Liver (tissue), 8 donors: ENCODE measurements at regions not wholly inside any gene's neighbourhood (a gene's known extent, or its start where the extent isn't known, plus 50 kb on each side); places are given as distances from the start of the nearest gene placed in this dataset.

Experiments used
- DNase-seq: peaks from one replicate; pipeline ENCODE4 v3.0.0-alpha.2; 2017; ENCODE audit warnings: low spot score
- H3K27ac ChIP-seq, 2 donors: one replicate each; pipeline ENCODE4 v1.7.0; 2013; ENCODE audit warnings: inconsistent platforms in 2 of 2, low read length in 2 of 2, control low read depth in 1 of 2, low read depth in 1 of 2, mild to moderate bottlenecking in 1 of 2
- H3K27me3 ChIP-seq, 4 donors: one replicate each; pipeline versions ENCODE4 v1.6.1 to v1.7.0; 2013; ENCODE audit warnings: low read length in 3 of 4, inconsistent platforms in 1 of 4, mild to moderate bottlenecking in 1 of 4, moderate library complexity in 1 of 4; ENCODE audit not compliant: control insufficient read depth in 4 of 4, insufficient read depth in 4 of 4
- H3K36me3 ChIP-seq, 4 donors: one replicate each; pipeline versions ENCODE4 v1.6.1 to v1.7.0; 2013; ENCODE audit warnings: low read length in 3 of 4, mild to moderate bottlenecking in 3 of 4, low read depth in 1 of 4, moderate library complexity in 1 of 4; ENCODE audit not compliant: control insufficient read depth in 4 of 4, insufficient read depth in 3 of 4
- H3K4me1 ChIP-seq, 4 donors: one replicate each; pipeline versions ENCODE4 v1.6.1 to v1.7.0; 2013; ENCODE audit warnings: low read length in 3 of 4, mild to moderate bottlenecking in 3 of 4, moderate library complexity in 1 of 4; ENCODE audit not compliant: control insufficient read depth in 4 of 4, insufficient read depth in 4 of 4
- H3K4me3 ChIP-seq, 3 donors: one replicate each; pipeline versions ENCODE4 v1.6.1 to v1.7.0; 2013; ENCODE audit warnings: low read length in 3 of 3, control low read depth in 1 of 3, low read depth in 1 of 3, mild to moderate bottlenecking in 1 of 3
- H3K9ac ChIP-seq, 2 donors: one replicate each; pipeline ENCODE4 v1.7.0; 2013; ENCODE audit warnings: low read length in 2 of 2, mild to moderate bottlenecking in 2 of 2, moderate library complexity in 2 of 2, control low read depth in 1 of 2, low read depth in 1 of 2
- H3K9me3 ChIP-seq, 4 donors: one replicate each; pipeline versions ENCODE4 v1.6.1 to v1.7.0; 2013; ENCODE audit warnings: low read length in 3 of 4; ENCODE audit not compliant: control insufficient read depth in 4 of 4
- ATF3 ChIP-seq: IDR thresholded peaks from 2 replicates; pipeline ENCODE4 v1.6.1; 2016; ENCODE audit warnings: antibody characterized with exemption
- CTCF ChIP-seq: fragments of 150-350 bp; IDR thresholded peaks from 2 replicates; pipeline ENCODE4 v1.5.1; 2017; ENCODE audit warnings: improper control_type of control experiment, low read depth, low read length; ENCODE audit not compliant: missing input control
- EGR1 ChIP-seq, 2 donors: IDR thresholded peaks; 2 replicates each; pipeline ENCODE4 v1.6.1; 2016 to 2018; ENCODE audit warnings: antibody characterized with exemption in 2 of 2, low read depth in 2 of 2
- FOXA1 ChIP-seq: IDR thresholded peaks from 2 replicates; pipeline ENCODE4 v1.6.1; 2016; ENCODE audit warnings: antibody characterized with exemption
- FOXA2 ChIP-seq: IDR thresholded peaks from 2 replicates; pipeline ENCODE4 v1.6.1; 2016; ENCODE audit warnings: antibody characterized with exemption
- GABPA ChIP-seq, 2 donors: IDR thresholded peaks in 1 of 2; conservative IDR thresholded peaks in 1 of 2; 2 replicates each; pipeline ENCODE4 v1.6.1; 2016; ENCODE audit warnings: antibody characterized with exemption in 2 of 2, mild to moderate bottlenecking in 1 of 2, moderate library complexity in 1 of 2
- HNF4A ChIP-seq, 2 donors: conservative IDR thresholded peaks; 2 replicates each; pipeline ENCODE4 v1.6.1; 2016; ENCODE audit warnings: antibody characterized with exemption in 2 of 2, mild to moderate bottlenecking in 2 of 2
- HNF4G ChIP-seq: IDR thresholded peaks from 2 replicates; pipeline ENCODE4 v1.6.1; 2016; ENCODE audit warnings: antibody characterized with exemption
- JUND ChIP-seq, 2 donors: IDR thresholded peaks; 2 replicates each; pipeline ENCODE4 v1.6.1; 2016; ENCODE audit warnings: antibody characterized with exemption in 2 of 2
- MAX ChIP-seq: IDR thresholded peaks from 2 replicates; pipeline ENCODE4 v1.6.1; 2016; ENCODE audit warnings: antibody characterized with exemption
- NR2F2 ChIP-seq: IDR thresholded peaks from 2 replicates; pipeline ENCODE4 v1.6.1; 2016; ENCODE audit warnings: antibody characterized with exemption
- RAD21 ChIP-seq, 2 donors: IDR thresholded peaks; 2 replicates each; pipeline ENCODE4 v1.6.1; 2016; ENCODE audit warnings: antibody characterized with exemption in 2 of 2, mild to moderate bottlenecking in 2 of 2
- REST ChIP-seq: IDR thresholded peaks from 2 replicates; pipeline ENCODE4 v1.6.1; 2016; ENCODE audit warnings: antibody characterized with exemption, mild to moderate bottlenecking
- RXRA ChIP-seq, 2 donors: IDR thresholded peaks; 2 replicates each; pipeline ENCODE4 v1.6.1; 2017 to 2018; ENCODE audit warnings: antibody characterized with exemption in 2 of 2, mild to moderate bottlenecking in 1 of 2
- SP1 ChIP-seq: IDR thresholded peaks from 2 replicates; pipeline ENCODE4 v1.6.1; 2018; ENCODE audit warnings: antibody characterized with exemption, mild to moderate bottlenecking
- TAF1 ChIP-seq: conservative IDR thresholded peaks from 2 replicates; pipeline ENCODE4 v1.6.1; 2016; ENCODE audit warnings: antibody characterized with exemption, mild to moderate bottlenecking
- YY1 ChIP-seq: IDR thresholded peaks from 2 replicates; pipeline ENCODE4 v1.6.1; 2016; ENCODE audit warnings: antibody characterized with exemption, mild to moderate bottlenecking
- ZBTB33 ChIP-seq: IDR thresholded peaks from 2 replicates; pipeline ENCODE4 v1.6.1; 2016; ENCODE audit warnings: antibody characterized with exemption
- WGBS: extraction: QIAGEN DNeasy Blood & Tissue Kit; methylation state at CpG from one replicate; pipeline ENCODE4 v1.1.7; 2013; 5-methylcytosine and 5-hydroxymethylcytosine counted together
- donor health status: healthy.
- donor health status: healthy.
- donor health status: healthy.
- donor health status: healthy.
- donor health status: healthy.

- Histone ChIP-seq H3K27ac (no peak overlapping the region), H3K9me3 (no peaks in the 10 kb centered on the region), H3K4me1 (no peaks in the 10 kb centered on the region), H3K4me3 (no peak overlapping the region), H3K36me3 (no peaks in the 10 kb centered on the region), H3K27me3 (no peaks in the 10 kb centered on the region), H3K9ac (no peak overlapping the region)
- no peak for DNase-seq
- 94% methylated on average over 3 of the region's 3 CpGs for WGBS
- no peak for TF ChIP-seq ZBTB33
- no peak for TF ChIP-seq REST
- no peak for TF ChIP-seq CTCF
- no peak for TF ChIP-seq SP1
- no peak for TF ChIP-seq EGR1 (IDR thresholded peaks at IDR 0.05; ENCODE audit: low read depth in 2 of 2)
- no peak for TF ChIP-seq RXRA (IDR thresholded peaks at IDR 0.05)
- TF ChIP-seq MAX, result no peak
- TF ChIP-seq FOXA1, result no peak
- TF ChIP-seq YY1, result no peak
- TF ChIP-seq GABPA (IDR thresholded peaks at IDR 0.05 in 1 of 2, conservative IDR thresholded peaks at IDR 0.05 in 1 of 2), result no peak
- TF ChIP-seq HNF4A (conservative IDR thresholded peaks at IDR 0.05), result no peak
- TF ChIP-seq RAD21 (IDR thresholded peaks at IDR 0.05), result no peak
Observed at GRCh38 chr16:79844603-79845002, 244.1 kb upstream of the MAF start.

- no peak for TF ChIP-seq REST
- TF ChIP-seq ATF3, result no peak
- TF ChIP-seq CTCF, result no peak
- no peak for TF ChIP-seq JUND (IDR thresholded peaks at IDR 0.05)
- TF ChIP-seq HNF4G, result no peak
- TF ChIP-seq GABPA (IDR thresholded peaks at IDR 0.05 in 1 of 2, conservative IDR thresholded peaks at IDR 0.05 in 1 of 2), result no peak
- no peak for TF ChIP-seq RAD21 (IDR thresholded peaks at IDR 0.05)
- no peak for TF ChIP-seq SP1
- TF ChIP-seq HNF4A (conservative IDR thresholded peaks at IDR 0.05), result no peak
- no peak for TF ChIP-seq FOXA2
- TF ChIP-seq TAF1, result no peak
- no peak for TF ChIP-seq NR2F2
- TF ChIP-seq EGR1 (IDR thresholded peaks at IDR 0.05; ENCODE audit: low read depth in 2 of 2), result no peak
- no peak for TF ChIP-seq MAX
- no peak for TF ChIP-seq FOXA1
- no peak for TF ChIP-seq YY1
- TF ChIP-seq RXRA (IDR thresholded peaks at IDR 0.05), result no peak
- Histone ChIP-seq H3K27me3 (no peaks in the 10 kb centered on the region), H3K9me3 (no peaks in the 10 kb centered on the region), H3K27ac (no peak overlapping the region), H3K36me3 (no peaks in the 10 kb centered on the region), H3K9ac (no peak overlapping the region), H3K4me3 (no peak overlapping the region), H3K4me1 (no peaks in the 10 kb centered on the region)
- DNase-seq, result no peak
- 90% methylated on average over 1 of the region's 1 CpG for WGBS
Observed at GRCh38 chr16:79843631-79844043, 243.1 kb upstream of the MAF start.
